Ishikawa (cell line): ENCODE measurements at regions not wholly inside any gene's neighbourhood (a gene's known extent, or its start where the extent isn't known, plus 50 kb on each side); places are given as distances from the start of the nearest gene placed in this dataset.

Experiments used
- MAX ChIP-seq: IDR thresholded peaks from 2 replicates; pipeline ENCODE4 v1.6.1; 2012
- RAD21 ChIP-seq: IDR thresholded peaks from 2 replicates; pipeline ENCODE4 v1.6.1; 2012; ENCODE audit warnings: low read depth
- TAF1 ChIP-seq: IDR thresholded peaks from 2 replicates; pipeline ENCODE4 v1.6.1; 2012; ENCODE audit warnings: low read depth, mild to moderate bottlenecking

- peak; percentile 18; the same call in 1 of the 2 replicates for TF ChIP-seq RAD21
- TF ChIP-seq MAX: peak; percentile 59; the same call in 1 of the 2 replicates
- TF ChIP-seq TAF1: no peak; the same call in 1 of the 2 replicates
Measured at GRCh38 chr6:134379076-134379475, 61.2 kb upstream of the SGK1 start.
